GDM1 (cell line): ENCODE measurements at regions not wholly inside any gene's neighbourhood (a gene's known extent, or its start where the extent isn't known, plus 50 kb on each side); places are given as distances from the start of the nearest gene placed in this dataset.

ENCODE experiments used
- DNase-seq: peaks from one replicate; lab custom pipeline; 2025; lab: John Stamatoyannopoulos, UW

GRCh38 chr14:24693353-24693737 lies 59.4 kb upstream of the GZMB start:
- DNase-seq, result no peak

- DNase-seq, result no peak
Measured at GRCh38 chr14:24692382-24693352, 58.7 kb upstream of the GZMB start.

DNA sequence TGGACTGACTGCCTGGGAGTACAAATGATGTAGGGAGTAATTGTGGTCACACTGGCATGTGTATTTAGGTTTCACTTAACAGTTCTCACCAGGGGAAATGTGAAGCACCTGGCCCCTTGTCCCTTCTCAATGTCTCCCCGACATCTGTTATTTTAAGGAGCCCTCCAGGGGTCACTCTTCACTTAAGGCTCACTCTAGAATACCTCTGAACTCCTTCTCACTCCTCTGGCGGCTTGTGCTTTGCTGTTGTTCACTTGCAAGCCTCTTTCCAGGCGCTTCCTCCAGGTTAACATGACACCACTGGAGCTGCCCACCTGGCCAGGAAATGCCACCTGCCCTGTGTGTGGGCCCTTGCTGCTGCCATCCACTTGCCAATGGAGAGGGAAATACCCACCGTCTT lies 56.5 kb upstream of the GZMB start:
- no peak for DNase-seq

DNA sequence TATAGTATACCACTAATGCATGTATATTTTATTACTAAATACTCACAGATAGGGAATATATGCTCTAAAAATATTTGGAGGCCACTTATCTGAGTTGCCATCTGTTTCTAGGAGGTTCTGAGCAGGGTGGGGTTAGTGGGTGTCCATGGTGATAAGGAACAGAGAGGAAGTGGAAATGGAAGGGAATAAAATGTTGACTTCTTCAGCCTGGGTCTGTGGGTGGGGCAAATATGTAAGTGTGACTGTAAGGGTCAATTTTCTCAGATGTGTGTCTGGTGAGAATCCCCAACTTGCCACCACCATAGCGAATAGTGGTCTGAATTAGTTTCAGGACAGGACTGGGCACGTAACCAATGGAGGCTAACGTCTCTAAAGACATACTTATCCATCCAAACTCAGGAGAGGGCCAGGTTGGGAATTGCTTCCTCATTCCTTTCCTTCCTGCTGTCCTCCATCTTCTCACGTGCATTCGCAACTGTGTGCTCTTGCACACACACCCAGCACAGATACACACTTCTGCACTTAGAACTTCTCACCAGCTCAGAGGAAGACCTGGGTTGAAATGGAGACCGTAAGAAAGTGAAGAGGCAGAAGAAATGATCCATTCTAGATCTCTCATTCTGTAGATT lies 54.2 kb upstream of the GZMB start:
- no peak for DNase-seq
